Kidney (tissue), 13 donors: ENCODE measurements at regions not wholly inside any gene's neighbourhood (a gene's known extent, or its start where the extent isn't known, plus 50 kb on each side); places are given as distances from the start of the nearest gene placed in this dataset.

Source experiments
- DNase-seq, 5 donors: peaks; one replicate each; pipeline ENCODE4 v3.0.0-alpha.2; 2013 to 2020
- FAIRE-seq: peaks from 2 replicates; lab custom pipeline; 2012; peaks lifted over from hg19 to GRCh38; lab: Jason Lieb, UNC
- H3K27ac ChIP-seq, 2 donors: one replicate each; pipeline ENCODE4 v1.7.0; 2013; ENCODE audit warnings: low read depth in 2 of 2, low read length in 2 of 2, inconsistent platforms in 1 of 2
- H3K27me3 ChIP-seq: one replicate; pipeline ENCODE4 v1.7.1; 2013; ENCODE audit warnings: low read length, inconsistent platforms; ENCODE audit not compliant: control insufficient read depth, insufficient read depth
- H3K36me3 ChIP-seq, 3 donors: one replicate each; pipeline versions ENCODE4 v1.7.0 to v1.7.1; 2013; ENCODE audit warnings: low read length in 3 of 3, control low read depth in 1 of 3, inconsistent platforms in 1 of 3; ENCODE audit not compliant: insufficient read depth in 3 of 3, control insufficient read depth in 2 of 3
- H3K4me1 ChIP-seq, 3 donors: one replicate each; pipeline versions ENCODE4 v1.7.0 to v1.7.1; 2013; ENCODE audit warnings: low read length in 3 of 3, inconsistent platforms in 1 of 3, low read depth in 1 of 3; ENCODE audit not compliant: control insufficient read depth in 2 of 3, insufficient read depth in 2 of 3
- H3K4me3 ChIP-seq, 3 donors: one replicate each; pipeline versions ENCODE4 v1.7.0 to v1.8.1; 2013; ENCODE audit warnings: low read length in 3 of 3, control low read depth in 1 of 3, inconsistent platforms in 1 of 3
- H3K9ac ChIP-seq, 3 donors: one replicate each; pipeline versions ENCODE4 v1.7.0 to v1.7.1; 2013; ENCODE audit warnings: low read length in 3 of 3, control low read depth in 1 of 3, inconsistent platforms in 1 of 3
- H3K9me3 ChIP-seq, 3 donors: one replicate each; pipeline versions ENCODE4 v1.7.0 to v1.7.1; 2013; ENCODE audit warnings: low read length in 3 of 3, control low read depth in 1 of 3, inconsistent platforms in 1 of 3; ENCODE audit not compliant: control insufficient read depth in 2 of 3, insufficient read depth in 1 of 3
- CTCF ChIP-seq: IDR thresholded peaks from 3 replicates; pipeline ENCODE4 v1.5.1; 2012; ENCODE audit warnings: mild to moderate bottlenecking, moderate library complexity, borderline replicate concordance; ENCODE audit not compliant: insufficient read depth; ENCODE audit errors: extremely low read depth
- intact Hi-C: fragments of 100-400 bp; cut with DNase I; formaldehyde crosslinking; loops from one replicate; pipeline ENCODE4 v1.11.1; 2022
- donor health status: control.
- donor health status: control.
- donor health status: control.
- donor health status: control.
- donor health status: control.
- donor health status: DM: yes; HTN: yes; CAD: no.
- donor health status: Normal renal cell carcinoma (clear cell type).

GRCh38 chr4:176383273-176384077 is 63.7 kb downstream of the SPCS3 start:
- Histone ChIP-seq H3K36me3 (no peaks in the 10 kb centered on the region), H3K4me1 (no peaks in the 10 kb centered on the region), H3K9ac (no peak overlapping the region), H3K27ac (no peak overlapping the region), H3K27me3 (no peaks in the 10 kb centered on the region), H3K4me3 (no peak overlapping the region), H3K9me3 (no peaks in the 10 kb centered on the region)
- TF ChIP-seq CTCF = no peak
- no peak for FAIRE-seq
- no peak for DNase-seq
- intact Hi-C loops = no loop called here

GRCh38 chr4:176385601-176386000 is 65.8 kb downstream of the SPCS3 start:
- Histone ChIP-seq H3K4me3 (no peak overlapping the region), H3K9me3 (no peaks in the 10 kb centered on the region), H3K27me3 (no peaks in the 10 kb centered on the region), H3K36me3 (no peaks in the 10 kb centered on the region), H3K4me1 (no peaks in the 10 kb centered on the region), H3K9ac (no peak overlapping the region), H3K27ac (no peak overlapping the region)
- DNase-seq (no peak), FAIRE-seq (no peak)
- no peak for TF ChIP-seq CTCF
- intact Hi-C loops = no loop called here

- H3K9me3 ChIP-seq = no peaks in the 10 kb centered on the region
- FAIRE-seq = no peak
- H3K36me3 ChIP-seq = no peaks in the 10 kb centered on the region
- H3K4me1 ChIP-seq = no peaks in the 10 kb centered on the region
- intact Hi-C loops = no loop called here
- no peak overlapping the region for H3K4me3 ChIP-seq
- no peak for TF ChIP-seq CTCF
- H3K27ac ChIP-seq = no peak overlapping the region
- no peak for DNase-seq
- H3K27me3 ChIP-seq = no peaks in the 10 kb centered on the region
- no peak overlapping the region for H3K9ac ChIP-seq
Observed at GRCh38 chr4:176387571-176387970, 67.8 kb downstream of the SPCS3 start.
